Tibial nerve (tissue), 3 donors: ENCODE measurements at regions not wholly inside any gene's neighbourhood (a gene's known extent, or its start where the extent isn't known, plus 50 kb on each side); places are given as distances from the start of the nearest gene placed in this dataset.

Experiments used
- POLR2A ChIP-seq, 2 donors: fragments of 450-650 bp; IDR thresholded peaks; one replicate each; pipeline ENCODE4 v1.6.1; 2017; ENCODE audit warnings: antibody characterized with exemption in 2 of 2, mild to moderate bottlenecking in 2 of 2, moderate library complexity in 2 of 2
- TF ChIP-seq, protein P1 (sequence below), 5 experiments: fragments of 200-600 bp in 3 of 5; fragments of 450-650 bp in 2 of 5; sonication (generic) in 3 of 5; IDR thresholded peaks; one replicate each; pipeline ENCODE4 v1.5.1; 2016 to 2019; ENCODE audit warnings: antibody characterized with exemption in 5 of 5, mild to moderate bottlenecking in 3 of 5, moderate library complexity in 2 of 5

DNA sequence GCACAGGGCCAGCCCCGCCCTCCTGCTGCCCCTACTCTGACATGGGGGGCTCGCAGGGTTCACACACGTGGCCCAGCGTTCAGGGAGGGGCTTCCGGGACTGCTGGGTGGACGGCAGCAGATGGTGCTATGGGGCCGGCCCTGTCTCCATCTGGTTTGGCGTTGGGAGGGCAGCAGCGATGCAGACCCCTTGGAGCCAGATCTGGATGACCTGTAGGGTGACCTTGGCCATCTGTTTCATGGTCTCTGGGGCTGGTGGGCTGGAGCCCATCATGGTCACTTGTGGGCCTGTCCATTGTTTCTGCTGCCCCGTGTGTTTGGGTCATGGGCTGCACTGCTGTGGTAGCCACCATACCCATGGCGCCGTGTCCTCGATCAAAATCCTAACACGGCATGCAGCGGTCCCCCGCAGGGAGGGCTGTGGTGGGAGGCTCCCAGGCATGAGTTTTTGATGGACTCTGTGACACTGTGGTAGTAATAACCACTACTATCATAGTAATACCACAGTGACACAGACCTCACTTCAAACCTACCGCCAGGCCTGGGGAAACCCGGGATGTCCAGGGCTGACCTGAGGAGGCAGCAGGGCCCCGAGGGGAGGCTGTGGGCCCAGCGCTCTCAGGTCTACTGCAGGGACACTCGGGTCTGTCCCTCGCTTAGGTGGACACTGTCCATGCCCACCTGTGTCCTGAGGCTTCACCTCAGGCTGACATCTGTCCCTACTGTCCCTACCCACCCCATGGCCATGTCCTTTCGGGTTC lies 359.4 kb downstream of the TMEM121 start:
- TF ChIP-seq, protein P1, sequence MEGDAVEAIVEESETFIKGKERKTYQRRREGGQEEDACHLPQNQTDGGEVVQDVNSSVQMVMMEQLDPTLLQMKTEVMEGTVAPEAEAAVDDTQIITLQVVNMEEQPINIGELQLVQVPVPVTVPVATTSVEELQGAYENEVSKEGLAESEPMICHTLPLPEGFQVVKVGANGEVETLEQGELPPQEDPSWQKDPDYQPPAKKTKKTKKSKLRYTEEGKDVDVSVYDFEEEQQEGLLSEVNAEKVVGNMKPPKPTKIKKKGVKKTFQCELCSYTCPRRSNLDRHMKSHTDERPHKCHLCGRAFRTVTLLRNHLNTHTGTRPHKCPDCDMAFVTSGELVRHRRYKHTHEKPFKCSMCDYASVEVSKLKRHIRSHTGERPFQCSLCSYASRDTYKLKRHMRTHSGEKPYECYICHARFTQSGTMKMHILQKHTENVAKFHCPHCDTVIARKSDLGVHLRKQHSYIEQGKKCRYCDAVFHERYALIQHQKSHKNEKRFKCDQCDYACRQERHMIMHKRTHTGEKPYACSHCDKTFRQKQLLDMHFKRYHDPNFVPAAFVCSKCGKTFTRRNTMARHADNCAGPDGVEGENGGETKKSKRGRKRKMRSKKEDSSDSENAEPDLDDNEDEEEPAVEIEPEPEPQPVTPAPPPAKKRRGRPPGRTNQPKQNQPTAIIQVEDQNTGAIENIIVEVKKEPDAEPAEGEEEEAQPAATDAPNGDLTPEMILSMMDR (IDR thresholded peaks at IDR 0.05): no peak
- TF ChIP-seq POLR2A (IDR thresholded peaks at IDR 0.05): no peak
